ENCODE measurements at regions not wholly inside any gene's neighbourhood (a gene's known extent, or its start where the extent isn't known, plus 50 kb on each side); places are given as distances from the start of the nearest gene placed in this dataset.
"Not testable (repeated sequence)": the region's sequence is repeated elsewhere in the genome, so short reads cannot be mapped to it uniquely, and the experiment has no call there.

GRCh38 chr10:42177077-42177792, 461.1 kb downstream of the ZNF33B start:
- H3K9me3 ChIP-seq (ENCODE audit: low read depth, low read length) = peaks cover 1% of the 10 kb centered on the region
- peaks cover 37% of the 10 kb centered on the region for H3K27me3 ChIP-seq (ENCODE audit: insufficient read depth, low read length)
- H3K4me1 ChIP-seq (ENCODE audit: insufficient read depth, low read length) = no peaks in the 10 kb centered on the region
- no peak overlapping the region for H3K4me3 ChIP-seq (ENCODE audit: low read length)

- H3K9me3 ChIP-seq (ENCODE audit: low read depth, low read length) = no peaks in the 10 kb centered on the region
- H3K4me1 ChIP-seq (ENCODE audit: insufficient read depth, low read length) = no peaks in the 10 kb centered on the region
- no peaks in the 10 kb centered on the region for H3K27me3 ChIP-seq (ENCODE audit: insufficient read depth, low read length)
- no peak overlapping the region for H3K4me3 ChIP-seq (ENCODE audit: low read length)
Observed at GRCh38 chr10:42150428-42151061, 487.8 kb downstream of the ZNF33B start.

GRCh38 chr10:42149722-42150427, 488.5 kb downstream of the ZNF33B start:
- Histone ChIP-seq H3K27me3 (ENCODE audit: insufficient read depth, low read length) (no peaks in the 10 kb centered on the region), H3K4me3 (ENCODE audit: low read length) (no peak overlapping the region), H3K4me1 (ENCODE audit: insufficient read depth, low read length) (no peaks in the 10 kb centered on the region), H3K9me3 (ENCODE audit: low read depth, low read length) (no peaks in the 10 kb centered on the region)

GRCh38 chr10:42149027-42149700, 489.2 kb downstream of the ZNF33B start:
- H3K9me3 ChIP-seq (ENCODE audit: low read depth, low read length) = no peaks in the 10 kb centered on the region
- no peaks in the 10 kb centered on the region for H3K27me3 ChIP-seq (ENCODE audit: insufficient read depth, low read length)
- H3K4me1 ChIP-seq (ENCODE audit: insufficient read depth, low read length) = no peaks in the 10 kb centered on the region
- no peak overlapping the region for H3K4me3 ChIP-seq (ENCODE audit: low read length)

GRCh38 chr10:42146165-42146564, 492.2 kb downstream of the ZNF33B start:
- H3K9me3 ChIP-seq (ENCODE audit: low read depth, low read length); H3K4me3 ChIP-seq (ENCODE audit: low read length); H3K27me3 ChIP-seq (ENCODE audit: insufficient read depth, low read length); H3K4me1 ChIP-seq (ENCODE audit: insufficient read depth, low read length): not testable (repeated sequence)

GRCh38 chr10:42138023-42138422, 500.3 kb downstream of the ZNF33B start:
- H3K9me3 ChIP-seq (ENCODE audit: low read depth, low read length); H3K4me3 ChIP-seq (ENCODE audit: low read length); H3K4me1 ChIP-seq (ENCODE audit: insufficient read depth, low read length); H3K27me3 ChIP-seq (ENCODE audit: insufficient read depth, low read length): not testable (repeated sequence)

- Histone ChIP-seq H3K4me3 (ENCODE audit: low read length) (no peak overlapping the region), H3K9me3 (ENCODE audit: low read depth, low read length) (no peaks in the 10 kb centered on the region), H3K27me3 (ENCODE audit: insufficient read depth, low read length) (no peaks in the 10 kb centered on the region), H3K4me1 (ENCODE audit: insufficient read depth, low read length) (no peaks in the 10 kb centered on the region)
Observed at GRCh38 chr10:42113158-42113450, 525.3 kb downstream of the ZNF33B start.

- no peak overlapping the region for H3K4me3 ChIP-seq (ENCODE audit: low read length)
- no peaks in the 10 kb centered on the region for H3K27me3 ChIP-seq (ENCODE audit: insufficient read depth, low read length)
- no peaks in the 10 kb centered on the region for H3K4me1 ChIP-seq (ENCODE audit: insufficient read depth, low read length)
- H3K9me3 ChIP-seq (ENCODE audit: low read depth, low read length) = no peaks in the 10 kb centered on the region
Observed at GRCh38 chr10:42112331-42113157, 525.8 kb downstream of the ZNF33B start.

GRCh38 chr10:42111661-42112330, 526.6 kb downstream of the ZNF33B start:
- Histone ChIP-seq H3K9me3 (ENCODE audit: low read depth, low read length) (no peaks in the 10 kb centered on the region), H3K27me3 (ENCODE audit: insufficient read depth, low read length) (no peaks in the 10 kb centered on the region), H3K4me3 (ENCODE audit: low read length) (no peak overlapping the region), H3K4me1 (ENCODE audit: insufficient read depth, low read length) (no peaks in the 10 kb centered on the region)

- H3K4me3 ChIP-seq (ENCODE audit: low read length) = no peak overlapping the region
- H3K27me3 ChIP-seq (ENCODE audit: insufficient read depth, low read length) = no peaks in the 10 kb centered on the region
- no peaks in the 10 kb centered on the region for H3K4me1 ChIP-seq (ENCODE audit: insufficient read depth, low read length)
- H3K9me3 ChIP-seq (ENCODE audit: low read depth, low read length) = no peaks in the 10 kb centered on the region
Observed at GRCh38 chr10:42111076-42111475, 527.3 kb downstream of the ZNF33B start.

All from mononuclear cell (primary cell).